GM21576 (cell line): ENCODE measurements at regions not wholly inside any gene's neighbourhood (a gene's known extent, or its start where the extent isn't known, plus 50 kb on each side); places are given as distances from the start of the nearest gene placed in this dataset.

Source experiments
- ATAC-seq: cut with Tn5 transposase; IDR thresholded peaks from one replicate; pipeline ENCODE4 v1.9.1; 2021; ENCODE audit warnings: mild to moderate bottlenecking, moderate library complexity; ENCODE audit not compliant: unreplicated experiment

GRCh38 chr3:162269636-162270458 is 773.2 kb downstream of the OTOL1 start:
- ATAC-seq = no peak

DNA sequence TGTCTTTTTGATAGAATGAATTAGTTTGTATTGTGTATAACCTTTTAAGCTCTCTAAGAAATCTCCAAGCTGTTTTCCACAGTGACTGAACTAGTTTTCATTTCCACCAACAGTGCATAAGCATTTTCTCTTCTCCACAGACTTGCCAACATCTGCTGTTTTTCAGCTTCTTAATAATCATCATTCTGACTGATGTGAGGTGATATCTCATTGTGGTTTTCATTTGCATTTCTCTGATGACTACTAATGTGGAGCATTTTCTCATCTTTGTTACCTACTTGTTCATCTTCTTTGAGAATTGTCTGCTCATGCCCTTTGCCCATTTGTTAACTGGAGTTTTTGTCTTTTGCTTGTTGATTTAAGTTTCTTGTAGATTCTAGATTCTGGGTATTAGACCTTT is 777.5 kb downstream of the OTOL1 start:
- ATAC-seq = no peak

GRCh38 chr3:162278834-162279233 is 782.2 kb downstream of the OTOL1 start:
- ATAC-seq = no peak

DNA sequence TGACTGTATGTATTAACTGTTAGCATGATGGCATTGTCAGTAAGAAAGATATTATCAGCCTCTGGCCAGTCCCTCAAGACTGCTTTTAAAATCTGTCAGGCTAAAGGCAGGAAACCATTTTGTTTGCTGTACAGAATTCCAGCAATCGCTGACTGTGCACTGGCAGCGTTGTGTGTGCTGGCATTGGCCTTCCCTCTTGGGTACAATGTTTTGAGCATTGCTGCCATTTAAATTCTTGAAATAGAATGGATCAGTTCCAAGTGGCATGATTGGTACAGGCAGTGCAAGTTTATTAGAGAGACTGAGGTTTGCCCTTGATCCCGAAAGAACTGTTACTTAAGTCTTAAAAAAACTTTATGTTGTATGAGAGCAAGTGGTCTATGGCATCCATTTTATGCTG is 788.7 kb downstream of the OTOL1 start:
- ATAC-seq = no peak

DNA sequence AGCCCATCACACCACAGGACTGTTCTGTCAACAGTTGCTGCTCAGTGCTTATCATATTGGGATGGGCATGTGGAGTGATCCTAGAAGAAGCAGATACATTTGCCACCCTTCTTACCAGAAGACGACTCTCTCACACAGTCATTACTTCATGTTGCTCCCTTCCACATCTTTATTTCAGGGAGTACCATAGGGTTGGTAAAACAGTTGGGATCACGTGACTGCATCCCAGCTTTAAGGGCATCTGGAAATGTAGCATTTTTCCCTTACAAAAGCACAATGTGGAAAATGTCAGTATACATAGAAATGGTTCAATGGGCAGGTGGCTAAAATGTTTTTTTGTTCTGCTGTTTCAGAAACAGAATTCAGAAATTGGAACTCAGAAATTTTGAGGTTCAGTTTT is 791.0 kb downstream of the OTOL1 start:
- no peak for ATAC-seq

DNA sequence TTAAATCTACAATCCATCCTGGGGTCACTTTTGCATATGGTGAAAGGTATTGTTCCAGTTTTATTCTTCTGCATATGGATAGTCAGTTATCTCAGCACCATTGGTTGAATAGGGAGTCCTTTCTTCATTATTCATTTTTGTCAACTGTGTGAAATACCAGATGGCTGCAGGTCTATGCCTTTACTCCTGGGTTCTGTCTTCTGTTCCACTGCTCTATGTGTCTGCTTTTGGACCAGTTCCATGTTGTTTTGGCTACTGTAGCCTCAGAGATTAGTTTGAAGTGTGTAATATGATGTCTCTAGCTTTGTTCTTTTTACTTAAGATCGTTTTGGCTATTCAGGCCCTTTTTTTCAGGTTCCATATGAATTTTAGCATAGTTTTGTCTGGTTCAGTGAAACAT is 795.8 kb downstream of the OTOL1 start:
- no peak for ATAC-seq

GRCh38 chr3:162295323-162295983 is 798.8 kb downstream of the OTOL1 start:
- no peak for ATAC-seq

GRCh38 chr3:162302983-162303624 is 806.5 kb downstream of the OTOL1 start:
- no peak for ATAC-seq

- ATAC-seq = no peak
Measured at GRCh38 chr3:162317046-162317445, 820.4 kb downstream of the OTOL1 start.

- ATAC-seq = no peak
Measured at GRCh38 chr3:162328649-162329048, 832.0 kb downstream of the OTOL1 start.

DNA sequence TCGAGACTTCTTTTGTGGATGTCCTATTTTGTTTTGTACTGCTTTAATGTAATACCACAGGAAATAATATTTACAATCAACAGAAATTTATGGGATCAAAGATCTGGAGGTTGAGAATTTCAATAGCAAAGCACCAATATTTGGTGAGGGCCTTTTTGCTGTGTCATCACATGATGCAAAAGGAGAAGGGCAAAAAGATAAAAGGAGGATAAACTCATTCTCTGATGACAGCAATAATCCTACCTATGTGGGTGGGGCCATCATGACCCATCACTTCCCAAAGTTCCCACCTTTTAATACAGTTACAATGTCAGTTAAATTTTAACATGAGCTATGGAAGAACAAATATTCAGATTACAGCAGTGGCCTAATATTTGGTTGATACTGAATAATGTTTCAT is 832.9 kb downstream of the OTOL1 start:
- no peak for ATAC-seq

DNA sequence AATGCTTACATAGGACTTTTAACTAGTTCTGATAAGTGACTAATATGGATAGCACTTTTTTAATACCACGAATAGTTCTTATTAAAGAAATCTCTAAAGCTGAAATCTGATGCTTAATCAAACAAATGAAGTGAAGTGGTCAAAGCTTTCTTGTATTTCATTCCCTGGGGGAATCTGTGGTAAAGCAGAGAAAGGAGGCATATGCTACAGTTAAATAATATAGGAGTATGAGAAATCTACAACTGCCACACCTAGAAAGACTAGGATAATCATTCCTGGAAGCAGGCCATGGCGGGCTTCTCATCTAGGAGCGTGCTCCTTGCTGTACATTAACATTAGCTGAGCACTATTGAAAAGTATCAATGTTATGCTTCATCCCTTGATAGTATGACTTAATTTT is 835.7 kb downstream of the OTOL1 start:
- no peak for ATAC-seq

- no peak for ATAC-seq
Measured at GRCh38 chr3:162334537-162334936, 837.9 kb downstream of the OTOL1 start.

DNA sequence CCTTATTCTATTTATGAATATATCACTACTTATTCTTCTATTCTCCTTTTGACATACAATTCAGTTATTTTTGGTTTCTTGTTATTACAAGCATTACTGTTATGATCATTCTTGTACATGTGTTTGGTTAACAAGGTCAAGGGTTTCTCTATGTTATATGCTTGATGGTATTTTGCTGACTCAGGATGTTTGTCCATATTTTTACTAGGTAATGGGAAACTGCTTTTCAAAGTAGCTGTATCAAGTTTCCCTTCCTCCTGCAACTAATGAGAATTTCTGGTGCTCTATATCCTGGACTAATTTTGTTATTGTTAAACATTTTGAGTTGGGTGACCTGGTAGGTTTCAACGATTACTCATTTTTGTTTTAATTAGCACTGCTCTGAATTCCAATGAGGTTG is 841.0 kb downstream of the OTOL1 start:
- ATAC-seq = no peak

- ATAC-seq = no peak
Measured at GRCh38 chr3:162338514-162338913, 841.9 kb downstream of the OTOL1 start.

- ATAC-seq = no peak
Measured at GRCh38 chr3:162348912-162349311, 852.3 kb downstream of the OTOL1 start.

- ATAC-seq = no peak
Measured at GRCh38 chr3:162353414-162353813, 856.8 kb downstream of the OTOL1 start.

DNA sequence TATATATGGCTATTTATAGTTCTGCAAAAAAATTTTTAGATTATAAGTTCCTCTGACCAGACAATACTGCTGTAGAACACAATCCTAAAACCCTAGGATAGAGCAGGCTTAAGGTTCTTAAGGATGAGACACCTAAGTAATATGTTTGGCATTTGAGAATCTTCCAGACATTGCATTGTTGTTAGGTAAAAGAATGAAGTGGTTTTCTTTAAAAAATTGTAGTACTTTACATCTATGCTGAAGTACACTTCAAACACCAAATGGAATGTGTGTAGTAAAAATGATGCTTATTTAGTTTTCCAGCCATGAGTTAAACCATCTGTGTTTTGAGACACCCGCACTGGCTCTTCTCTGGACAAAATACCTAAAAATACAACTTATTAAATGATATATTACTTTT is 857.7 kb downstream of the OTOL1 start:
- no peak for ATAC-seq

DNA sequence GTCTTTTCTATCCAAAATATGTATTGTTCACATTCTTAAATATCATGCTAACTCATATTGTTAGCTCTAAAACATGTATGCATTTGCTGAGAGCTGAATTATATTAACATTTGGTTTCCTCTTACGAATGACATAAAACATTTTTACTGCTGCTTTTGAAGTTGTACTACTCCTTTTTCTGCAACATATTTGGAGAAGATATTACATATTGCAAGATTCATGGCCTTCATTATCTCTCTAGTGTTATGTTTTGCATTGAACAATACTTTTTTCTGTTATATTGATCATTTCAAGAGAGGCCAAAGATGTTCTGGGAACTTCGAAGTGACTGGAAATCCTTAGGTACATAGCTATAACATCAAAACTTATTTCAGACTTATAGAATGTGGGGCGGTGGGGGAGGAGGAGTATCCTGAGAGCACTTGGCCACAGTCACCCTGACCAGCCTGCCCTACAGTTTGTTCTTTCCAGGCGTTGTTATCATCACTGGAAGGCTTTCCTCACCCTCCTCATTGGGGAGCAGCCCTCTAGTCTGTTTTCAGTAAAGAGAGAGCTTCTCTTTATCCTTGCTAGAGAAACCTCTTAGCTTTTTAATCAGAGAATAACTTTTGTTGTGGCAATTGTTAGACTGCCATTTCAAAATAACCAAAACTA is 868.6 kb downstream of the OTOL1 start:
- ATAC-seq = no peak

GRCh38 chr3:162366166-162366766 is 869.7 kb downstream of the OTOL1 start:
- ATAC-seq = no peak
